Body of pancreas (tissue), 4 donors: ENCODE measurements at regions not wholly inside any gene's neighbourhood (a gene's known extent, or its start where the extent isn't known, plus 50 kb on each side); places are given as distances from the start of the nearest gene placed in this dataset.

Experiments
- CTCF ChIP-seq, 7 experiments: fragments of 450-650 bp in 4 of 7; fragments of 200-600 bp in 3 of 7; sonication (generic) in 3 of 7; IDR thresholded peaks; one replicate each; pipeline ENCODE4 v1.5.1; 2016 to 2019; ENCODE audit warnings: antibody characterized with exemption in 7 of 7
- POLR2A ChIP-seq, 3 donors: fragments of 450-650 bp; IDR thresholded peaks; one replicate each; pipeline ENCODE4 v1.6.1; 2016; ENCODE audit warnings: antibody characterized with exemption in 3 of 3, mild to moderate bottlenecking in 2 of 3

- TF ChIP-seq POLR2A (IDR thresholded peaks at IDR 0.05) (no peak), CTCF (IDR thresholded peaks at IDR 0.05) (no peak)
Observed at GRCh38 chr3:72655723-72656122, 192.5 kb downstream of the SHQ1 start.
